Central memory CD4-positive, alpha-beta T cell (primary cell): ENCODE measurements at regions not wholly inside any gene's neighbourhood (a gene's known extent, or its start where the extent isn't known, plus 50 kb on each side); places are given as distances from the start of the nearest gene placed in this dataset.
"Not testable (repeated sequence)": the region's sequence is repeated elsewhere in the genome, so short reads cannot be mapped to it uniquely, and the experiment has no call there.

ENCODE experiments used
- DNase-seq: peaks from one replicate; pipeline ENCODE4 v3.0.0; 2022

DNA sequence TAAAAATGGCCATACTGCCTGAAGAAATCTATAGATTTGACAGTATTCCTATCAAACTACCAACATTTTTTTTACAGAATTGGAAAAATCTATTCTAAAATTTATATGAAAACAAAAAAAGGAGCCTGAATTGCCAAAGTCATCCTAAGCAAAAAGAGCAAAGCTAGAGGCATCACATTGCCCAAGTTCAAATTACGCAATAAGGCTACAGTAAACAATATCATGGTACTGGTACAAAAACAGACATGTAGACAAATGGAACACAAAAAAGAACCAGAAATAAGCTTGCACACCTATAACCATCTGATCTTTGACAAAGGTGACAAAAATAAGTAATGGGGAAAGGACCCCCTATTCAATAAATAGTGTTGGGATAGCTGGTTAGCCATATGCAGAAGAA is 50.2 kb upstream of the THSD7B start:
- no peak for DNase-seq

DNA sequence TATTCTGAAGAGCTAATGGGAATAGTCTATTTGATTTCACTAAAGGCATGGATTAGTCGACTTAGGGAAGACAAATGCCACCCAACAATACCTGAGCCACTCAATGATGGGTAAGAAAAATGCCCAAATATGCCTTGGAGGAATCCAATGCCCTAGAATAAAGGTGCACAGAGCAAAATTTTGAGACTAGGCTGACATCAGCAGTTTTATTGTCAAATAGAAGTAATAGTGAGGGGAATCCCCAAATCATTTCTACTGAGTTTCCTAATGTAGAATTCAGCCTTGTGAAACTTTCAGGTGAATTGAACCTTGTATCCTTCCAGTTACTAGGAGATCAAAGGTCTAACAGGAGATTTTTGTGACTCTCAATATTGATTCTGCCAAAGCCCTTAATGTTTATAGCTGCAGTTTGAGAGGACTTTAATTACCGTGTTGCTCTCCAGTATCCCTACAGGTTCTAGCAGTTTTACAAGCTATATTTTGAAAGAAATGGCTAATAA is 50.8 kb upstream of the THSD7B start:
- no peak for DNase-seq

DNA sequence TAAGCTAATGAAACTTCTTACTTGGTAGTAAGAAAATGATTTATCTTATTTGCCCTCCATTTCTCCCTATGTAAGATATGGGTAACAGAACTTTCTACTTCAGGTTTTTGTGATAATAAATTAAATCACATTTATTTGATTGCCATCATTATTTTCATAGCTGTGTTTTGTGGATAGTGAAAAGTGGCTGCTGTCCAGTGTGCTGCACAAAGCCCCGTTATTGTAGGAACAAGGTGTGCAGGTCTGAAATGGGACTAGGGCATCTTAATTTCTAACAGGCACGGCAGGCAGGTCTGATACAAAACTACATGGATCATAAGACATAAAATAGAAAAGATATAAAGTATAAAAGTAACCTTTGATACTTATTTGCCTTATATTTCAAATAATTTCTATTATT is 51.6 kb upstream of the THSD7B start:
- no peak for DNase-seq

DNA sequence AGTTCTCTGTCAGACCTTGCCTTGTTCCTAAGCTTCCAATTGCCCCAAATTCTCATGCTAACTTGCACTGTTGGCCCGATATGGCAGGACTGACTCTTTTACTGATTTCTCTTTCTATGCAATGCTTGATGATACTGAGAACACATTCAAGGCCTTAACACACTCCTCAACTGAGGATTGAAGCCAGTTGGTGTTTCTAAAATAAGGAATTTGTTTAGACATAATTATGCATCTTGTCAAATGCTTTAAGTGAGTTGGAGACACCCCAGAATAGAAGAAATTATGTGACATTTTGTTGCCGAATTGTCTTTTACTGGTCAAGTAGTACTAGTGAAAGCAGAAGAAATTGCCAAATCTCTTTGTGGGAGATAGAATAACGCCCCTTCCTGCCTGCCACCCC is 60.0 kb upstream of the THSD7B start:
- no peak for DNase-seq

DNA sequence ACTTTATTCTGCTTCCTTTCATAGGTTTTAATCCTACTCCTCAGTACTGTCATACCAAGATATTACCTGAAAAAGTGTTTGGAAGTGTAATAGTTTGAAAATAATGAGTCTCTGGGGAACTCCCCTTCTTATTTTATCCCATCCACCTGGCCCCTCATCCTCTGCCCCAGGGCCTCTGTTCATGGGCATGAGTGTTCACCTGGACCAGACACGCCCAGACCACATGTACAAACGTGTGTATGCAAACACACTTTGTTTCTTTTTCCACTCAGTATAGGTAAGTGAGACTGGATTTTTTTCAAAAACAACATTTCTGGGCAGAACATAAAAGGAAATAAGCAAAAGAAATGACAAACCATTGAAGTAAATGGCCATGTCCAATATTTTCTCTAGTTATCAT is 62.1 kb upstream of the THSD7B start:
- no peak for DNase-seq

DNA sequence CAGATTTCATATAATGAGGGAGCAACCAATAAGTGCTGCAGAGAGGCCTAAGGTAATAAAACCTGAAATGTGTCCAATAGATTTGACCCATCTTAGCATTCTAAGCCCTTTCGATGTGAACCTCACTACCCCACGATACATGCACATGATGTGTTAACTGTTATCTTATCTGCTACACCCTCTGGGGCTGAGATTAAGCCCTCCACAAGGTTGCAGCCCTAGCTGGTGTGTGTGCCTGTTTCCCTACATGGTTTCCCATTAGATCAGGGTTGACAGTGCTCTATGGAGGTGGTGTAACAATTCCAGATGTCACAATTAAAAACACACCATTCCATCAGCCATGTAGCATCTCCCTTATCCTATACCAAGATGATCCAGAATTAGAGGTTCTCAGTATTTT is 68.9 kb upstream of the THSD7B start:
- no peak for DNase-seq

DNA sequence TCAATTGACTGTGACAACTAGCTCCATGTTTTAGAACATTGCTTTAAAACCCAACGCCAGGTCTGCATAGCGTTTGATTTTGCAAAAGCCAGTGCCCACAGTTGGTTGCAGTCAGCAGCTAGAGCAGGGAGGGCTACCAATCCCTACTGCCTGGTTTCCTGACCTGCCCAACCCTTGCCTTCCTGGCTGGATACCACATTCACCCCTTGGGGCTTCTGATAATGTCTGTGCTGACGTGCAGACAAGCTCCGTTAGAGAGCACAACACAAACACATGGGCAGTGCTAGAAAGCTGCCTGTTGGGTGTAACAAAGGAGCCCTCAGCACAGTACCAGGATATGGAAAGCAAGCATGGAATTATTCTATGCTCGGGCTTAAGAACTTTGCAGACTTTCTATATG is 71.4 kb upstream of the THSD7B start:
- no peak for DNase-seq

DNA sequence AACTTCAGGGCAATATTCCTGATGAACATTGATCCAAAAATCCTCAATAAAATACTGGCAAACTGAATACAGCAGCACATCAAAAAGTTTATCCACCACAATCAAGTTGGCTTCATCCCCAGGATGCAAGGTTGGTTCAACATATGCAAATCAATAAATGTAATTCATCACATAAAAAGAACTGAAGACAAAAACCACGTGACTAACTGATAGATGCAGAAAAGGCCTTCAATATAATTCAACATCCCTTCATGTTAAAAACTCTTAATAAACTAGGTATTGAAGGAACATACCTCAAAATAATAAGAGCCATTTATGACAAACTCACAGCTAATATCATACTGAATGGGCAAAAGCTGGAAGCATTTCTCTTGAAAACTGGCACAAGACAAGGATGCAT is 85.3 kb upstream of the THSD7B start:
- not testable (repeated sequence) for DNase-seq

DNA sequence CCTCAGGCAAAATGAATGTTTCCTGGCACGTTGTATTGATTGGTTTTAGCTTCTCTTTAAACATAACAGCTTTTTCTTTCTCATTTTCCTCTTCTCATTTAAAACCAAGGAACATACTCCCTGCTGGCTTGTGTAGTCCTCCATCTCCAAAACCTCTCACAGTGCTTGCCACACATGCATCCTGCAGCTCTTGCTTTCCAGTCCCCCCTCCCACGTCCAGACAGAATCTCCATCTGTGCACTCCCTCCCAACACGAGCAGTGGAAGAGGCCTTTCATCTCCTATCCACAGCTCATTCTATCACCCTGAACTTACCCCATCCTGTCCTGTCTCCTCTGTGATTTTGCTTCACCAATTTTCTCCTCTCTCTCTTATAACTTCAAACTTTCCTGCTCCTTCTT is 99.6 kb upstream of the THSD7B start:
- no peak for DNase-seq

DNA sequence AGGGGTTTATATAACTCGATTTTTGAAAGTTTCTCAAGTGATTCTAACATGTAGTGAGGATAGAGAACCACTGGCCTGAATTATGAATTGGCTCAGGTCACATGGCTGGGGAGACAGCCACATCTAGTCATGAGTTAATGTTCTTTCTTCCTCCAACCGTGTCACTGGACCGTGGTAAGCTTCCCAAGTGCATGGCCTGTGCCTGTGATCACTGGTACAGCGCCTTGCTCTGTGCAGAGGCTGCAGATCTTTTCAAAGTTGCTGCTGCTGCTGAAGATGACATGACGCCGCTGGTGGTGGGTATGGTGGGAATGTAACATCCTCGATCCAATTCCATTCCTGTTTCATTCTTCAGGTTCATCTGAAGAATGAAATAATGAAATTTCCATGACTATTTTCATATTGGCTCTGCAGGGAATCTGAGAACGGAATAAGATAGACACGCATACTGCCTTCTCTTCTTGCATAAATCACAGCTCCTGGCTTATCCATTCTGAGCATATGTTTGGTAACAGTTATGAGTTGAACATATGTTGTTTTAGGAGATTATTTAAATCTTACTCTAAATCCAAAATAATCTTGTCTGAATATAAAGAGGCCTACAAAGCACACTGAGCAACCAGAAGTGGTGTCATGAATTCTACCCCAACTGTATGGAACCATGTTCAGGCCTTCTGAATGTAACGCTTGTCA is 100.5 kb upstream of the THSD7B start:
- no peak for DNase-seq

DNA sequence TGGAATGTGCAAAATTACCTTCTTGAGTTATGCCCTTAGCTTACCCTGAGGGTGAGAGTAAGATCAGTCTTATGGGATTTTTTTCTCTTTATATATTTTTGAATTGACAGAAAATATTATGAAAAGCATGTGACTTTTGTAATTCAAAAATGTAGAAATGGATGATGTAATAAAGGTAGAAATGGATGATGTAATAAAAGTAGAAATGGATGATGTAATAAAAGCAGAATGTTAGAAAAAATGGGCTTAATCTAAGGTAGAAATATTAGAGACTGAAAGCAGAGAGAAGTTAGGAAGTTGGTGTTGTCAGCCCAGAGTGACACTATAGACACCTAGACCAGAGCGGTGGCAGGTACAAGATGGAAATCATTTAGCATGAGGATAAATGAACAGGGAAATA is 107.1 kb upstream of the THSD7B start:
- DNase-seq: no peak

DNA sequence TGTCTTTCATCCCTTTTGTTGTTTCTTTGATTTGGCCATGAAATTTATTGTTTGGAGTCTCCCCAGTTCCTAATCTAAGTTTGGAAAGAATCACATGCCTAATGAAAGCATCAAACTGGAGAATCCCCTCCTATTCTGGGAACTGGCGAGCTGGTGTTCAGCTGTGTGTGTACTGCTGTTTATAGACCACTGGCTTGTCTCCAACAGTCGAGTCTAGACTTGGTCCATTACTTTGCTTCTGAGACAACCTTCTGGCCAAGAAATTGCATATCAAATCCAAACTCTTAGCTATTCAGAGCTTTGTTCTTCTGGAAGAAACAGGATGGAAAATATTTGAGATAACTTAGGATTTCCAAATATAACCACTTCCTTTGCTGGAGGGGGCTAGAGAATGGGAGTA is 111.5 kb upstream of the THSD7B start:
- DNase-seq: no peak

DNA sequence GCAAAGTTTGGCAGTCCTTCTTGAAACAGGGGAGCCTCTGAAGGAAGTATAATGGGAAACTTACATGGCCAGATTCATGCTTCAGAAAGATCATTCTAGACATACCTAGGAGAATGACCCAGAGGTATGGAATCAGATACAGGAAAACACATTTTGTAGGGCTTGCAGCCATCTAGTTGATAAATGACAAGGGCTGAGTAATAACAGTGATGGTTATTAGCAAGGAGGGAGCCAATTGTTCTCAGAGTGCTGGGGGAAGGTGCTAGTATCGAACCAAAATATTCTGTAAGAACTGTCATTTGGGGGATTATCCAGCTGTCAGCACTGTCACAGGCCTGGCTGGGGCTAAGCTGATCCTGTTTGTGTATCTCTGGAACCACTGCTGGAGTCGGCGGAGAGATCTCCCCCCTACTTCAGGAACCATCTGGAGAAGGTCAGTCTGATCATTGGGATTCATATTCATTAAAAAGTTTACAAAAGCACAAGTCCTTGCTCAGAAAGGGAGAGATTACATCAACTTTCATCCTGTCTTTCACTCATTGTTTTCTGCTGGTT is 113.8 kb upstream of the THSD7B start:
- no peak for DNase-seq

DNA sequence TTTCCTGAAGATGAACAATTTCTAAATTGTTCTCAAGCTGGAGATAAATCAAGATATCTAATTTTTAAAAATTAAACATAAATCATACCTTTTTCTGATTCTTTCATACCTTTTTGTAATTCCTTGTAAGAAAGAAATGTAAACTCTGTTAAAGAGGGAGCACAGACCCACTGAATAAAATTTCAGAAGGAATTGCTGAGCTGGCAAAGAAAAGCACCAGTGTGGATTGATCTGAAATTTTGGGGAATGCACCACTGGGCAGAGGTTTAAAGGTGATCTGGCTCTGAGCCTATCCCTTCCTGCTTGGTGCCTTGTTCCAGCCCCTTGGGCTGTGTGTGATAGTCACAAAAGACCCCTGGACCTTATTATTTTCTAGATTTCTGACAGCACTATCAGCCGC is 118.3 kb upstream of the THSD7B start:
- no peak for DNase-seq

DNA sequence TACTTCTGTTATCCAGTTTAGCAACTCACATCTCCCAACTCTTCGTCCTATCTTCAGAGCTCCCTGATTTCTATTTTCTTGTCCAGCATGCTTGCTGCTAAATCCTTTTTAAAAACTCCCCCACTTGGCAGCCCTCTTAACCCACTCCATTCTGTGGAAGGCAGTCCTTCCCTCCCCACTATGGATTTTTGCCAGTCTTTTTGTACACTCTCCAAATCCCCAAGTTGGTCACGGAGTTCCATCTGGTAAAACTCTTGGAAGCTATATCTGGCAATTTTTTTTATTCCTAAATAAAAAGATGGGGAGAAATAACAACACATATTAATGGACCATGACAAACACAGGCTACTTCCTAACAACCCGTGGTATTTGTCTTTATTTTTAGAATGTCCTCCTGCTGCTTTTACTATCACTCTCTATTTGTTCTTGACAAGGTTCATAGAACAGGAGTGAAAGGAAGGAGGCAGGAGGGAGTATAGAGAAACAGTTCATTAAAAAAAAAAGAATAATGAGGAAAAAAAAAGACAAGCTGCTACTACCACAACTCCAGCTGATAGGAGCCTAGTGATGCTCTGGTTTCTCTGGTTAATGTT is 120.0 kb upstream of the THSD7B start:
- no peak for DNase-seq

DNA sequence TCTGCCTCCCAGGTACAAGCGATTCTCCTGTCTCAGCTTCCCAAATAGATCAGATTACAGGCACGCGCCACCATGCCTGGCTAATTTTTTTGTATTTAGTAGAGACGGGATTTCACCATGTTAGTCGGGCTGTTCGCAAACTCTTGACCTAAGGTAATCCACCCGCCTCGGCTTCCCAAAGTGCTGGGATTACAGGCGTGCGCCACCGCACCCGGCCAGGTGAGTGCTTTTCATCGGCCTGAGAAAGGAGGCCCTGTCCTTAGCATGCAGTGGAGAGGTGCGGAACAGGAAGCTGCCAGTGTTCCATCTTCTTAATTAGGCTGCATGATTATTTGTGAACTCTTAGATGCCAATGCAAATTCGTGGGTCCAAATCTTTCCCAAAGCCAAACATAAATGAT is 125.7 kb upstream of the THSD7B start:
- DNase-seq: no peak

DNA sequence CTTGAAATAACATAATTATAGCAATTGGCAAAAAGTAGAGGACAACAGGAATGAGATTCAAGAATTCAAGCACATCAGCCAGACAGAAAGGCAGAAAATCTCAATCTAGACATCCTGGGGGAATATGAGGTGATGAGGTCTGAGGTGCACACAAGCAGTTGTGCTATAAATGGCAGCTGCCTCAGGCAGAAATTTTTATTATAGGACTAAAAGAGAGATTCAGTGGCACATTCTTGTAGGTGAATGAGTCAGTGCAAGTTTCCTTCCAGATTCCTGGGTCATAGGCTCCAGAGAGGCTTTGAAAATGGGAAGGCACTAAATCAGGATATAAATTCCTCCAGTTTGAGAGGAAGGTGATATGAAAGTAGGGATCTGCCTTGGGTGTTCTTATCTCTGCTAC is 127.2 kb upstream of the THSD7B start:
- no peak for DNase-seq

DNA sequence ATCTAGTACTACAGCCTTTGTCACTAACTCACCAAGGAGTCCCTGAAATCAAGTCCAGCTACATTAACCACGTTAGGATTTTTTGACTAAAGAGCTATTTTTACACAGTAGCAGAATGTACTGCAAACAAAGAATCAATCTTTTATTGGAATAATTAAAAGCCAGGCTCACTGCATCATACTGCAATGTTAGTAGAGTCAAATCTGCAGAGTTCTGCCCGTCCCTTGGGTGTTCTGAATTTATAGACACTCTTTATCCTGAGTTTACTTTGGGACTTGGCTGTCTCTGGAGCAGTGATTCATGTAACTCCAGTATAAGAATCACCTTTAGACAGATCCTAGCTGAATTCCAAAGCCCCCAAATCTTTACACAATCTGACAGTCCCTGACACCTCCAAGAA is 127.9 kb upstream of the THSD7B start:
- DNase-seq: no peak

DNA sequence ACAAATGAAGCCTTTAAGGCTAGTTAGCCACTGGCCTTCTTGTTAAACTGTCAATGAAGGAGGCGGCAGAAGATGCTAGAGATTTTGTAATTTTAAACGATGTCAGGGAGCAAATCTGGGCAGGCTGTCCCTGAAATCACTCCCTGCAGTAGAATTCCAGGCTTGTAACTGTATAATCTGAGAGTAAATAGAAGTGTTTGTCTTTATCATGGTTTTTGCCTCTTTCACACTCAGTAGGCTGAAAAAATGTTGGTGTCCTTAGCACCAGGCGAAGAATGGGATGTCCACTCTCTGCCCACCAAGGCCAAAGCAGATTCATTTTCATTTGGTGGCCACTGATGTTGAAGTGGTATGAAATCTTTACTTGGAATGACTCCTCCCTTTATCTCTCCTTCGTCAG is 136.9 kb upstream of the THSD7B start:
- DNase-seq: no peak

DNA sequence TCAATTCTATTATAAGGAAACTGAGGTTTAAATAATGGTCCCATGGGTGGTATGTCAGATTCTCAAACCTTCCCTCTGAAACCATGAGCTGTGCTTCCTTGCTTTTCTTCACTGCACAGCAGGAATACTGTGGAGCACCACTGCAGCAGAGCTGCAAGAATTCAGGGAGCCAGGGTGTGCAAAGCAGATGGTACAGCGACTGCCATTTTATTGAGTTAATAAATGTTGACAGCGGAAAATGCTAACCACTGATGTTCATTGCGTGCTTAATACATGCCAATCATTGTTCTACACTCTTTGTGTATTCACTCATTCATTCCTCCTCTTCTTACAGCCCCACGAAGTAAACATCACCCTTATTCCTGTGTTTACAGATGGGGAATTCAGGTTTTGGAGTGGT is 152.2 kb upstream of the THSD7B start:
- DNase-seq: no peak

DNA sequence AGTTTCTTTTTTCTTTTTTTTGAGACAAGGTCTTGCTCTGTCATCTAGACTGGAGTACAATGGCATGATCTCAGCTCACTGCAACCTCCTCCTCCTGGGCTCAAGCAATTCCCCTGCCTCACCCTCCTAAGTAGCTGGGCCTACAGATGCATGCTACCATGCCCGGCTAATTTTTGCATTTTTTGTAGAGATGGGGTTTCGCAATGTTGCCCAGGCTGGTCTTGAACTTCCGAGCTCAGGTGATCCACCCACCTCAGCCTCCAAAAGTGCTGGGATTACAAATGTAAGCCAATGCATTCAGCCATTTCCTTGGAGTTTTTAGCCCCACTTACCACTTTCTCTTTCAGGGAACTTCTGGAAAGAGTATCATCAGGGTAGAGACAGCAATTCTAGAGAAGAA is 153.3 kb upstream of the THSD7B start:
- DNase-seq: no peak

DNA sequence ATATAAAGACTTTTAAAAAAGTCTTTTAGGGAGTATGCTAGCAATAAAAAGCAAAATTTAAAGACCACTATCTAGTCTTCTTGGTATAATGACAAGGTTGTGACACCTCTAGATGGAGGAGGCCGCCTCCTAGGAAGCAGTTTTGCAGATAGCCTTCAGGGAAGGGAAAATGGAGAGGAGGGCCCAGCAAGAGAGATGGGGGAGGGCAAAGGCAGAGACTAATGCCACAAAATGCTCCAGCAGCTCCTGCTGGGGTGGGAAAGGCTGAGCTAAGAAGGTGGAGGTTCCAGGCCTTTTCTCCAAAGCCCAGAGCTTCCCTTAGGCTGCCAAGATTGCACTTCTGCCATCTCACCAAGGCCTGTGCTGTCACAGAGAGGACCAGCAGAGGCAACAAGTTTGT is 153.9 kb upstream of the THSD7B start:
- DNase-seq: no peak

DNA sequence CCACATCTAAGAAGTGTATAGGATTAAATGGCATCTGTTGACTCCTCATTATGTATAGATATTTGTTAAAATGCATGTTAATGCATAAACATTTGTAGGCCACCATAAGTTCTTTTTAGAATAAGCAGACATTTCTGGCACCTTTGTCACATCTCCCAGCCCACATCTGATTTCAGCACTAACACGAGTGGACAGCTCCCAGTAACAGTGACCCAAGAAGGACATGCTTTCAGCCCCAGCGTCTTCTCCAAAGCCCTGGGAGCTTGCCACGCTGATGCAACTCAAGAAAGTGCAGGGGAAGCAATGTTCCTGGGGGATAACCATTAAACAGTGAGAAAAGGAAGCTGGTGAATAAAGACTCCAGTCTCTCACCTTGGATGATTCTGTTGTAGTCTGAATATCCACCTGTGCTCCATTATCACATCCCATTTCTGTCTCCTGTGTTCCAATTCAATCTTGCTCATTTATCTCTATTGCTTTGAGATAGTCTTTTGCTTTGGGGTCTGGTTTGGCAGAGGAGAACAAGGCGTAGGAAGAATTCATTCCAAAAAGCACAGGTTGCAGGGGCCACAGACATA is 182.6 kb upstream of the THSD7B start:
- no peak for DNase-seq

DNA sequence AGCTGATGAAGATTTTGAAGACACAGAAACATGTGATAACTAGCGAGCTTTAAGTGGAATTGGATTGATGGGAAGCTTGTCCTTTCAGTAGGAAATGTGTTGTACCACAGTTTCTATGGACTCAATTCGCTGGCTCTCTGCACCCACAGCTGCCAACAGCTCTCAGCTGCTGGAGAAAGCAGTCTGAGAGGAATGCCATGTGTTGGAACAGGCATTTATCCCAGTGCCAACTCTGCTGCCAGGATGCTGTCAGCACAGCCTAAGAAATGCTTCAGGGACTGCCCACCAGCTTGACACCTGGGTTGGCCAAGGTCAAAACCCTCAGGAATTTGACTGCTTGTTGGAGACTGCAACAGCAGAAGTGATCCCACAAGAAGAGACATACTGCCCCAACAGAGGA is 193.0 kb upstream of the THSD7B start:
- no peak for DNase-seq
